A549 (cell line): ENCODE measurements at regions not wholly inside any gene's neighbourhood (a gene's known extent, or its start where the extent isn't known, plus 50 kb on each side); places are given as distances from the start of the nearest gene placed in this dataset.

Source experiments
- ATAC-seq, 2 experiments: fragments of 200-7000 bp in 1 of 2; fragments of >200 bp in 1 of 2; cut with Nextera tagmentation in 1 of 2; cut with Tn5 transposase in 1 of 2; 3 replicates each; pipeline versions ENCODE4 v1.8.0 to v1.9.1; 2018 to 2020; ENCODE audit warnings: mild to moderate bottlenecking in 1 of 2, moderate library complexity in 1 of 2
- CTCF ChIA-PET: fragments of 300-600 bp; sonication (Branson Sonifier 250); formaldehyde crosslinking; extraction: SDS; loops from one replicate; lab custom pipeline; 2021; ENCODE audit warnings: antibody characterized with exemption, inconsistent platforms; lab: Yijun Ruan, JAX
- POLR2A ChIA-PET: fragments of 350-600 bp; formaldehyde crosslinking; extraction: SDS; loops from one replicate; lab custom pipeline; 2021; ENCODE audit warnings: antibody characterized with exemption, inconsistent platforms; lab: Yijun Ruan, JAX
- DNase-seq, 2 experiments: peaks; one replicate each; pipeline versions ENCODE4 v3.0.0 to v3.0.0-alpha.2; 2011 to 2016; ENCODE audit warnings: low read depth in 1 of 2, low spot score in 1 of 2
- FAIRE-seq: peaks from 2 replicates; lab custom pipeline; 2011; peaks lifted over from hg19 to GRCh38; lab: Jason Lieb, UNC
- H3K27ac ChIP-seq, 2 experiments: fragments of >200 bp; sonication (Bioruptor Twin); formaldehyde crosslinking; 3 replicates each; pipeline ENCODE4 v1.5.1; 2016 to 2017
- H3K4me1 ChIP-seq: fragments of >200 bp; sonication (Bioruptor Twin); formaldehyde crosslinking; 3 replicates; pipeline ENCODE4 v1.6.1; 2016
- H3K4me2 ChIP-seq: fragments of >200 bp; sonication (Bioruptor Twin); formaldehyde crosslinking; 3 replicates; pipeline ENCODE4 v1.6.1; 2016
- H3K4me3 ChIP-seq: fragments of >200 bp; sonication (Bioruptor Twin); formaldehyde crosslinking; 3 replicates; pipeline ENCODE4 v1.5.1; 2016
- H3K9me3 ChIP-seq: fragments of >200 bp; sonication (Bioruptor Twin); formaldehyde crosslinking; 3 replicates; pipeline ENCODE4 v1.6.1; 2016
- BHLHE40 ChIP-seq: IDR thresholded peaks from 2 replicates; pipeline ENCODE4 v1.6.1; 2012; ENCODE audit warnings: low read depth, low read length, inconsistent platforms
- CEBPB ChIP-seq, 2 experiments: fragments of >200 bp in 1 of 2; sonication (Bioruptor Twin) in 1 of 2; formaldehyde crosslinking in 1 of 2; IDR thresholded peaks; 2 replicates each; pipeline ENCODE4 v1.6.1; 2012 to 2016
- EHF ChIP-seq: fragments of 250-450 bp; sonication (Bioruptor Pico); IDR thresholded peaks from 2 replicates; pipeline ENCODE4 v1.5.0; 2020; ENCODE audit warnings: mild to moderate bottlenecking
- EHMT2 ChIP-seq: fragments of 200-600 bp; sonication (generic); IDR thresholded peaks from 2 replicates; pipeline ENCODE4 v1.6.1; 2016; ENCODE audit warnings: antibody characterized with exemption, low read depth, mild to moderate bottlenecking, moderate library complexity
- EP300 ChIP-seq, 2 experiments: fragments of >200 bp; sonication (Bioruptor Twin); formaldehyde crosslinking; IDR thresholded peaks; 2 replicates in 1 of 2; 3 replicates in 1 of 2; pipeline ENCODE4 v1.6.1; 2016 to 2017
- HDAC2 ChIP-seq: fragments of 200-600 bp; sonication (generic); IDR thresholded peaks from 2 replicates; pipeline ENCODE4 v1.6.1; 2016
- HOXB13 ChIP-seq: fragments of 250-450 bp; sonication (Bioruptor Pico); IDR thresholded peaks from 2 replicates; pipeline ENCODE4 v1.5.0; 2020; ENCODE audit warnings: low read depth, mild to moderate bottlenecking, moderate library complexity
- JUNB ChIP-seq: fragments of >200 bp; sonication (Bioruptor Twin); formaldehyde crosslinking; IDR thresholded peaks from 2 replicates; pipeline ENCODE4 v1.6.1; 2016
- KDM1A ChIP-seq: fragments of 200-600 bp; sonication (generic); IDR thresholded peaks from 2 replicates; pipeline ENCODE4 v1.6.1; 2016; ENCODE audit warnings: low read depth, mild to moderate bottlenecking
- KDM5A ChIP-seq: fragments of 200-600 bp; sonication (generic); IDR thresholded peaks from 2 replicates; pipeline ENCODE4 v1.6.1; 2016; ENCODE audit warnings: antibody characterized with exemption, mild to moderate bottlenecking
- MAX ChIP-seq: IDR thresholded peaks from 2 replicates; pipeline ENCODE4 v1.6.1; 2012
- NFE2L2 ChIP-seq: fragments of 150-350 bp; conservative IDR thresholded peaks from 2 replicates; pipeline ENCODE4 v1.6.1; 2014; ENCODE audit warnings: low read length
- NR3C1 ChIP-seq: fragments of >200 bp; sonication (Bioruptor Twin); formaldehyde crosslinking; IDR thresholded peaks from 3 replicates; pipeline ENCODE4 v1.6.1; 2017
- PHF8 ChIP-seq: fragments of 200-600 bp; sonication (generic); IDR thresholded peaks from 2 replicates; pipeline ENCODE4 v1.6.1; 2016; ENCODE audit warnings: low read depth, mild to moderate bottlenecking, antibody characterized with exemption, moderate library complexity, borderline replicate concordance
- POLR2AphosphoS2 ChIP-seq: conservative IDR thresholded peaks from 2 replicates; pipeline ENCODE4 v1.6.1; 2012; ENCODE audit warnings: low read length, improper control_type of control experiment, inconsistent platforms
- REST ChIP-seq: fragments of 200-600 bp; sonication (generic); IDR thresholded peaks from 2 replicates; pipeline ENCODE4 v1.6.1; 2016; ENCODE audit warnings: antibody characterized with exemption, mild to moderate bottlenecking, moderate library complexity
- SMC3 ChIP-seq: fragments of >200 bp; sonication (Bioruptor Twin); formaldehyde crosslinking; IDR thresholded peaks from 3 replicates; pipeline ENCODE4 v1.6.1; 2018; ENCODE audit warnings: inconsistent platforms
- SREBF2 ChIP-seq: fragments of 450-650 bp; IDR thresholded peaks from 2 replicates; pipeline ENCODE4 v1.6.1; 2014; ENCODE audit warnings: mild to moderate bottlenecking, moderate library complexity
- ZSCAN20 ChIP-seq: fragments of 250-450 bp; sonication (Bioruptor Pico); IDR thresholded peaks from 2 replicates; pipeline ENCODE4 v1.8.0; 2022; ENCODE audit warnings: mild to moderate bottlenecking, moderate library complexity
- WGBS: methylation state at CpG from one replicate; pipeline ENCODE4 v1.1.6; 2017; ENCODE audit errors: missing lambda C conversion rate; 5-methylcytosine and 5-hydroxymethylcytosine counted together

GRCh38 chr5:116371935-116372334, 202.7 kb downstream of the SEMA6A start:
- Histone ChIP-seq H3K4me1 (no peaks in the 10 kb centered on the region), H3K27ac (no peak overlapping the region), H3K4me3 (no peak overlapping the region), H3K9me3 (no peaks in the 10 kb centered on the region), H3K4me2 (no peak overlapping the region)
- TF ChIP-seq REST, result no peak
- TF ChIP-seq MAX, result no peak
- TF ChIP-seq POLR2AphosphoS2, result no peak
- TF ChIP-seq KDM5A, result no peak
- CTCF ChIA-PET, result no interaction called here
- ATAC-seq, result no peak
- no peak for FAIRE-seq
- POLR2A ChIA-PET, result no interaction called here
- no peak for DNase-seq

- Histone ChIP-seq H3K4me2 (no peak overlapping the region), H3K9me3 (no peaks in the 10 kb centered on the region), H3K27ac (no peak overlapping the region), H3K4me1 (no peaks in the 10 kb centered on the region), H3K4me3 (no peak overlapping the region)
- no peak for DNase-seq
- WGBS, result 22% methylated on average over 2 of the region's 2 CpGs
- no peak for TF ChIP-seq ZSCAN20 (CRISPR knock-in tag)
- no peak for TF ChIP-seq EHMT2
- TF ChIP-seq EHF (CRISPR knock-in tag), result no peak
- no peak for TF ChIP-seq SMC3
- TF ChIP-seq HOXB13 (CRISPR knock-in tag), result no peak
- no peak for TF ChIP-seq HDAC2
- no peak for TF ChIP-seq BHLHE40
- TF ChIP-seq KDM1A, result no peak
- TF ChIP-seq NR3C1, result no peak
- TF ChIP-seq SREBF2, result no peak
- no peak for TF ChIP-seq EP300 (IDR thresholded peaks at IDR 0.05)
- TF ChIP-seq CEBPB (IDR thresholded peaks at IDR 0.05), result no peak
- no peak for TF ChIP-seq REST
- TF ChIP-seq PHF8, result no peak
- no peak for TF ChIP-seq JUNB
- no peak for TF ChIP-seq NFE2L2
- POLR2A ChIA-PET, result interaction anchor here (0.7 kb wide), 1 partner anchor 40 kb away, joined by 3 read pairs; no protein-coding TSS in a partner anchor
- ATAC-seq, result no peak
- no peak for FAIRE-seq
- CTCF ChIA-PET, result no interaction called here
Observed at GRCh38 chr5:116371431-116371830, 203.2 kb downstream of the SEMA6A start.
